Hepatocyte (in vitro differentiated cells): ENCODE measurements at regions not wholly inside any gene's neighbourhood (a gene's known extent, or its start where the extent isn't known, plus 50 kb on each side); places are given as distances from the start of the nearest gene placed in this dataset.

Source experiments
- DNase-seq: peaks from one replicate; pipeline ENCODE4 v3.0.0-alpha.2; 2016; ENCODE audit warnings: low spot score
- H2AFZ ChIP-seq: fragments of 200-600 bp; sonication (generic); 2 replicates; pipeline ENCODE4 v1.6.0; 2016; ENCODE audit warnings: antibody characterized with exemption, mild to moderate bottlenecking
- H3K27ac ChIP-seq: fragments of 200-600 bp; sonication (generic); 2 replicates; pipeline ENCODE4 v1.5.1; 2016; ENCODE audit warnings: mild to moderate bottlenecking
- H3K27me3 ChIP-seq: fragments of 200-600 bp; sonication (generic); 2 replicates; pipeline ENCODE4 v1.6.1; 2016
- H3K36me3 ChIP-seq: fragments of 200-600 bp; sonication (generic); replicated peaks from 2 replicates; pipeline ENCODE4 v1.5.1; 2016; ENCODE audit warnings: low read depth; ENCODE audit not compliant: insufficient read depth
- H3K4me1 ChIP-seq: fragments of 200-600 bp; sonication (generic); 2 replicates; pipeline ENCODE4 v1.5.1; 2016; ENCODE audit warnings: mild to moderate bottlenecking, moderate library complexity; ENCODE audit not compliant: insufficient read depth
- H3K4me2 ChIP-seq: fragments of 200-600 bp; sonication (generic); 2 replicates; pipeline ENCODE4 v1.6.0; 2016
- H3K4me3 ChIP-seq: fragments of 200-600 bp; sonication (generic); 2 replicates; pipeline ENCODE4 v1.5.1; 2016; ENCODE audit warnings: mild to moderate bottlenecking
- H3K79me2 ChIP-seq: fragments of 200-600 bp; sonication (generic); 2 replicates; pipeline ENCODE4 v1.6.0; 2017; ENCODE audit warnings: mild to moderate bottlenecking
- H3K9me2 ChIP-seq: fragments of 200-600 bp; sonication (generic); replicated peaks from 2 replicates; pipeline ENCODE4 v1.6.0; 2017; ENCODE audit warnings: mild to moderate bottlenecking; ENCODE audit not compliant: insufficient read depth
- H3K9me3 ChIP-seq: fragments of 200-600 bp; sonication (generic); 2 replicates; pipeline ENCODE4 v1.5.1; 2016; ENCODE audit warnings: low read depth, mild to moderate bottlenecking
- H4K20me1 ChIP-seq: fragments of 200-600 bp; sonication (generic); 2 replicates; pipeline ENCODE4 v1.6.0; 2016; ENCODE audit warnings: mild to moderate bottlenecking; ENCODE audit not compliant: insufficient read depth, poor library complexity, severe bottlenecking
- CTCF ChIP-seq: fragments of 200-600 bp; sonication (generic); IDR thresholded peaks from 2 replicates; pipeline ENCODE4 v1.5.1; 2016; ENCODE audit warnings: antibody characterized with exemption, mild to moderate bottlenecking; ENCODE audit not compliant: poor library complexity
- EZH2 ChIP-seq: fragments of 200-600 bp; sonication (generic); IDR thresholded peaks from 2 replicates; pipeline ENCODE4 v1.6.1; 2016; ENCODE audit warnings: antibody characterized with exemption, mild to moderate bottlenecking, borderline replicate concordance
- EZH2phosphoT487 ChIP-seq: fragments of 200-600 bp; sonication (generic); IDR thresholded peaks from one replicate; pipeline ENCODE4 v1.6.1; 2018; ENCODE audit warnings: antibody characterized with exemption, mild to moderate bottlenecking, low read depth, moderate library complexity; ENCODE audit not compliant: unreplicated experiment, severe bottlenecking
- WGBS: methylation state at CpG from one replicate; pipeline ENCODE4 v1.1.6; 2016; ENCODE audit warnings: low lambda C conversion rate; ENCODE audit errors: missing lambda C conversion rate; 5-methylcytosine and 5-hydroxymethylcytosine counted together

GRCh38 chr10:59027975-59028655, 148.3 kb upstream of the PHYHIPL start:
- no peak for DNase-seq
- H3K4me3 ChIP-seq: no peak overlapping the region
- no peaks in the 10 kb centered on the region for H3K9me3 ChIP-seq
- no peaks in the 10 kb centered on the region for H3K79me2 ChIP-seq
- no peak for TF ChIP-seq EZH2
- TF ChIP-seq EZH2phosphoT487: no peak
- no peak for TF ChIP-seq CTCF
- no peaks in the 10 kb centered on the region for H3K27me3 ChIP-seq
- H3K27ac ChIP-seq: no peak overlapping the region
- H3K4me2 ChIP-seq: no peak overlapping the region
- H3K9me2 ChIP-seq: no peaks in the 10 kb centered on the region
- H3K4me1 ChIP-seq: no peaks in the 10 kb centered on the region
- no peaks in the 10 kb centered on the region for H3K36me3 ChIP-seq
- WGBS: 87% methylated on average over 5 of the region's 5 CpGs
- no peaks in the 10 kb centered on the region for H4K20me1 ChIP-seq
- H2AFZ ChIP-seq: no peak overlapping the region

- TF ChIP-seq EZH2phosphoT487 (no peak), EZH2 (no peak), CTCF (no peak)
- WGBS: 87% methylated on average over 6 of the region's 6 CpGs
- Histone ChIP-seq H3K9me3 (no peaks in the 10 kb centered on the region), H3K4me2 (no peak overlapping the region), H2AFZ (no peak overlapping the region), H4K20me1 (no peaks in the 10 kb centered on the region), H3K9me2 (no peaks in the 10 kb centered on the region), H3K4me1 (peaks cover 9% of the 10 kb centered on the region), H3K79me2 (no peaks in the 10 kb centered on the region), H3K27ac (no peak overlapping the region), H3K4me3 (no peak overlapping the region), H3K27me3 (no peaks in the 10 kb centered on the region), H3K36me3 (no peaks in the 10 kb centered on the region)
- no peak for DNase-seq
These were observed 142.8 kb upstream of the PHYHIPL start for GRCh38 chr10:59033622-59034021.

GRCh38 chr10:59036311-59037017, 140.0 kb upstream of the PHYHIPL start:
- Histone ChIP-seq H3K4me1 (peaks cover 9% of the 10 kb centered on the region), H3K27me3 (no peaks in the 10 kb centered on the region), H3K9me2 (no peaks in the 10 kb centered on the region), H4K20me1 (no peaks in the 10 kb centered on the region), H3K9me3 (no peaks in the 10 kb centered on the region), H3K4me2 (peak overlapping the region; percentile 52), H2AFZ (no peak overlapping the region), H3K4me3 (no peak overlapping the region), H3K36me3 (no peaks in the 10 kb centered on the region), H3K79me2 (no peaks in the 10 kb centered on the region), H3K27ac (peak overlapping the region; percentile 54)
- peak; percentile 11 for DNase-seq
- WGBS: 84% methylated on average over 3 of the region's 3 CpGs
- TF ChIP-seq CTCF: no peak
- no peak for TF ChIP-seq EZH2
- no peak for TF ChIP-seq EZH2phosphoT487
